GM19324 (cell line): ENCODE measurements at regions not wholly inside any gene's neighbourhood (a gene's known extent, or its start where the extent isn't known, plus 50 kb on each side); places are given as distances from the start of the nearest gene placed in this dataset.
"Not testable (repeated sequence)": the region's sequence is repeated elsewhere in the genome, so short reads cannot be mapped to it uniquely, and the experiment has no call there.

Experiments used
- ATAC-seq: cut with Tn5 transposase; IDR thresholded peaks from one replicate; pipeline ENCODE4 v1.9.1; 2021; ENCODE audit warnings: mild to moderate bottlenecking, moderate library complexity; ENCODE audit not compliant: unreplicated experiment, low FRiP score

- no peak for ATAC-seq
Observed at GRCh38 chr12:79993106-79993862, 58.4 kb upstream of the PPP1R12A start.

- no peak for ATAC-seq
Observed at GRCh38 chr12:79991586-79991985, 56.7 kb upstream of the PPP1R12A start.

GRCh38 chr12:79990509-79991338 lies 55.8 kb upstream of the PPP1R12A start:
- not testable (repeated sequence) for ATAC-seq

- ATAC-seq: no peak
Observed at GRCh38 chr12:79988368-79988767, 53.5 kb upstream of the PPP1R12A start.

- no peak for ATAC-seq
Observed at GRCh38 chr12:79987731-79988130, 52.8 kb upstream of the PPP1R12A start.
